OCI-LY3 (cell line): ENCODE measurements at regions not wholly inside any gene's neighbourhood (a gene's known extent, or its start where the extent isn't known, plus 50 kb on each side); places are given as distances from the start of the nearest gene placed in this dataset.

Experiments used
- EZH2phosphoT487 ChIP-seq: fragments of 200-600 bp; shearing (Covaris generic); IDR thresholded peaks from 2 replicates; pipeline ENCODE4 v1.6.1; 2018; ENCODE audit warnings: antibody characterized with exemption, mixed run types, low read depth
- TF ChIP-seq, protein P1 (sequence below): fragments of 200-600, 300-600 bp; sonication (generic); IDR thresholded peaks from 2 replicates; pipeline ENCODE4 v1.5.1; 2014; ENCODE audit warnings: antibody characterized with exemption, low read length, low read depth

DNA sequence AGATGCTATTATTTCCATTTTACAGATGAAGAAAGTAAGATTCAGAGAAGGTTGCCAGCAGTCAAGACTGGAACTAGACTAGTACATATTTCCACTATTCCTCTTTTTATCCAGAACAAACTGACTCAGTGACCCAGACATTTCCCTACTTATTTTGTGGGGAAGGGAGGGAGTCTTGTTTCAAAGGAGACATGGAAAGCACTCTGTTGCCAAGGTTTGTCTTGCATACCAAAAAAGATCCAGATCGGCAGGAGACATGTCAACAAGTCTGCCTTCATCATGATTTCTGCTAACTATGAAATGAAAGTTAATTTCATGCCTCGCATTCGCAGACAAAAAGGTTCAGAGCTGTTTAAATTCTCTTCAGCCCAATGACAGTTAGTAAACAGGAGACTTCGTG lies 328.3 kb downstream of the DHX15 start:
- TF ChIP-seq, protein P1, sequence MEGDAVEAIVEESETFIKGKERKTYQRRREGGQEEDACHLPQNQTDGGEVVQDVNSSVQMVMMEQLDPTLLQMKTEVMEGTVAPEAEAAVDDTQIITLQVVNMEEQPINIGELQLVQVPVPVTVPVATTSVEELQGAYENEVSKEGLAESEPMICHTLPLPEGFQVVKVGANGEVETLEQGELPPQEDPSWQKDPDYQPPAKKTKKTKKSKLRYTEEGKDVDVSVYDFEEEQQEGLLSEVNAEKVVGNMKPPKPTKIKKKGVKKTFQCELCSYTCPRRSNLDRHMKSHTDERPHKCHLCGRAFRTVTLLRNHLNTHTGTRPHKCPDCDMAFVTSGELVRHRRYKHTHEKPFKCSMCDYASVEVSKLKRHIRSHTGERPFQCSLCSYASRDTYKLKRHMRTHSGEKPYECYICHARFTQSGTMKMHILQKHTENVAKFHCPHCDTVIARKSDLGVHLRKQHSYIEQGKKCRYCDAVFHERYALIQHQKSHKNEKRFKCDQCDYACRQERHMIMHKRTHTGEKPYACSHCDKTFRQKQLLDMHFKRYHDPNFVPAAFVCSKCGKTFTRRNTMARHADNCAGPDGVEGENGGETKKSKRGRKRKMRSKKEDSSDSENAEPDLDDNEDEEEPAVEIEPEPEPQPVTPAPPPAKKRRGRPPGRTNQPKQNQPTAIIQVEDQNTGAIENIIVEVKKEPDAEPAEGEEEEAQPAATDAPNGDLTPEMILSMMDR: no peak
- no peak for TF ChIP-seq EZH2phosphoT487
